HG02759 (cell line): ENCODE measurements at regions not wholly inside any gene's neighbourhood (a gene's known extent, or its start where the extent isn't known, plus 50 kb on each side); places are given as distances from the start of the nearest gene placed in this dataset.
"Not testable (repeated sequence)": the region's sequence is repeated elsewhere in the genome, so short reads cannot be mapped to it uniquely, and the experiment has no call there.

Experiments
- ATAC-seq: cut with Tn5 transposase; IDR thresholded peaks from one replicate; pipeline ENCODE4 v1.9.1; 2021; ENCODE audit warnings: mild to moderate bottlenecking, moderate library complexity; ENCODE audit not compliant: unreplicated experiment

DNA sequence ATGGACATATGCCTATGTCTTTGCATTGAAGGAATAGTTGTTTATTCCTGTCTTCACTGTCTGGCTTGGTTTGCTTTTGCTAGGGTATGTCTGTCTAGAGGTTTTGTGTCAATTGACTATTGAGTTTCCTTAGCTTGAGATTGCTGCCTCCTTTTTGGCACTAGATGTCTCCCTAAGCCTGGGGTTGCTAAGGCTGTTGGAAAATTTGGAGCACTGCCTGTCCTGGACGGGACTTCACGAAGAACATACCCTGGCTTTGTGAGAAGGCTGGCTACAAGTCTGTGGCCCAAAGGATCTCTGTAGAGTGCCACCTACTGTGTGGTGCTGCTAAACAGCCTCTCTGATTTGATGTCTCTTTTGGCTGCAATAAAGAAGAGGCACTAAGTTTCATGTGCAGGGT is 183.8 kb upstream of the NUDT10 start:
- no peak for ATAC-seq

DNA sequence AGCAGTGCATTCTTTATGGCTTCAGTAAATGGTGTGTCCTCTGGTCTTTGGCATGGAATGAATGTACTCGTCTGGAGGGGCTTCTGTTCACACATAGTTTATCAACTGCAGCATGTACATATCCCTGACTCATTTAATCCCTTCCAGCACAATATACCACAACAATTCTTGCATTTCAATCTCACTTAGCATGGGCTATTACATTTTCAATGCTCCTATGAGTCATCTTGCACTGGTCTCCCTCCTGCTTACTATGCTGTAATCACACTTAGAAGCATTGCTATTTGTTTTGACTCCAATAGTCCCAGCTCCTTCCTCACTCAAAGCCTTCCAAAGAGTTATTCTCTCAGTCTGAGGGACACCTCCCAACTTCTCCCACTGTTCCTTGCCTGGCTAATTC is 180.9 kb upstream of the NUDT10 start:
- ATAC-seq = no peak

DNA sequence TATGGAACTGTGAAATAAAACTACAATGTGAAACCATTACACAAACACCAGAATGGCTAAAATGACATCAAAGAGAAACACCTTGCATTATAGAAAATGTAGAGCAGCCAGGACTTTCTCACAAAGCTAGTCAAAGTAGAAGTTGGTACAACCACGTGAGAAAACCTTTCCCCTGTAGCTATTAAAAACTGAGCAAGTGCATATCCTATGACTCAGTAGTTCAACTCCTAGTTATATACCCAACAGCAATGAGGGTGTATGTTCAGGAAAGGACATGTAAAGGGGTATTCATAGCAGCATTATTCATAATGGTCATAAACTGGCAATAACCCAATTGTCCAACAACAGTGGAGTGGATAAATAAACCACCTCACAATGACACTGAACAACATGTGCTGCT is 177.5 kb upstream of the NUDT10 start:
- ATAC-seq = no peak

DNA sequence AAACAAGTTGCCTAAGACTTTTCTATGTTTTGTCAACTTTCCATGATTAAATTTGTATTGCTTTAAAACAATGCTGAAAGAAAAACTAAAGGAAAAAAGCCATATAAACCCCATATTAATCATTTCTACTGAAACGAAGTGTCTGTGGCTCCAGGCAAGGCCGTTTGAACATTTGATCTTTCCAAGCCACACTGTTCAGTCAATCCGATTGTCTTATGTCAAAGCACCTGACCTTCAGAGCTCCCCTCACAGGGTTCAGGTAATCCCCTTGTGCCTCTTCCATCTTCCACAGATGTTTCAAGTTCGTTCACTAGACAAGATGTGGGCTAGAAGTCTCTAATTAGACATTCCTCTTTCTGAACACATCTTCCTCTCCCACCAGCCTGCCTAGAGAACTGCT is 177.1 kb upstream of the NUDT10 start:
- ATAC-seq = no peak

DNA sequence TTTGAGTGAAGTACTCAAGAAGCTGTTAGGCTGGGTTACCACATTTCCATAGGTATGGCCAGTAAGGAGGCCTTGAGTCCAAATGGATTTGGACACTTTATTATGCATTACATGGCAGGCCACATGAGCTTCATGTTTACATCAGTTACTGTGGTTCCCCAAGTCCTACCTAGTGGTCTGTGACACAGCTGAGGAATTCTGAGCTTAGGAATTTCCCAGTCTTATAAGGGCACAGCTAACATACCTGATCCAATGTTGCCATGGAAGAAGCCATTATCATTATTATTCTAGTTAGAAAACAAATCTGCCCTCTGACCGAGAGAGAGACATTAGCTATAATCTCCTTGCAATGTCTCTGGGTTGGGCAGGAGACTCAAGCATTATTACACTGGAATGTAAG is 174.4 kb upstream of the NUDT10 start:
- no peak for ATAC-seq

DNA sequence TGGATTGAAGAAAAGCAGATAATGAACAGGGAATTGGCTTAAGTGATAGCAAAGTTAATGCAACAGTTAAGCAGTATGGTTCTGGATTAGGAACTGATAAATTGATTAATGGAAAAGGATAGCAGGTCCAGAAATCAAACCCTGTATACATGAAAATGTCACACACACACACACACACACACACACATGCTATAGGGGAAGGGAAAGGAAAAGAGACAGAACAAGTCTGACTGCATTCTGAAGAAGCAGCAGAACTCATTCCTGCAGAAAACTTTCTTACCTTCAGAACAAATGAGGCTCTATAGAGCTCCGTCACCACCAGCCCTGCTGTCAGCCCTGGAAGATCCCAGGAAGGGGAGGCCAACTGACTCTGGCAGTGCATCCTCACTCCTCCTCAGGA is 173.2 kb upstream of the NUDT10 start:
- ATAC-seq = not testable (repeated sequence)

DNA sequence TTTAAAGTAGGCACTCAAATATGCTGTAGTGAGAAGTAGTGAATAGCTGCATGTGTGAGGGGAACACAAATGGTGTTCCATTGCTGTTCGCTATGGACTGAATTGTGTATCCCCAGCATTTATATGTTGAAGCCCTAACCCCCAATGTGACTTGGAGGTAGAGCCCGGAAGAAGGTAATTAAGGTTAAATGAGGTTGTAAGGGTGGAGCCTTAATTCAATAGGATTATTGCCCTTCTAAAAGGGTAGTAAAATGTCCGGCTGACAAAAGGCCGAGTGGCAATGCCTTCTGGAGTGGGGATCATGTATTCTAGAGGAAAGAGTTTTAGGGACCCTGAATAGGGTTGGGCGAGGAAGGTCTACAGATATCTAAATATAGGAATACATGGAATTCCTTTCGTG is 168.9 kb upstream of the NUDT10 start:
- no peak for ATAC-seq

DNA sequence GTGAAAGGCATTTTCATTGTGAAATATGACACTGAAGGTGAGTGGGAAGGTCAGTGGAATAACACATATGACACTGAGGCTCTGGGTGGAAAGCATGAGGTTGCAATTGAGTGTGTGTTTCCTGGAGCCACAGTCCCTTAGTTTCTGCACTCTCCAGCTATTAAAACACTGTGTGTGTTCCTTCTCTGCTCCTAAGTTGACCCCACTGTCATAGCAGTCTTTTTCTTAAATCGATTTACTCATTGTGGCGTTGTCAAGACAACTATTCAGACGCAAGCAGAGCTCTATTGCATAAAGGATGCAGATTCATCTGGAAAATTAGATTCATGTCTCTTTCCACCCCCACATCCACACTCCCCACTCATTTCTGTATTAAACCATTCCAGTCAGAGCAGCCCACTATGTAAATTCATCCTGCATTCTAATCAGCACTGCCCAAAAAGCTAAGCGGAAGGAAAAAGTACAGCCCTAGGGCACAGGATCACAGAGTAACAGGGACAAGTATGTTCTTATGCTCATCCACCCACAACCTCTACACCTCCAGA is 154.2 kb upstream of the NUDT10 start:
- not testable (repeated sequence) for ATAC-seq

DNA sequence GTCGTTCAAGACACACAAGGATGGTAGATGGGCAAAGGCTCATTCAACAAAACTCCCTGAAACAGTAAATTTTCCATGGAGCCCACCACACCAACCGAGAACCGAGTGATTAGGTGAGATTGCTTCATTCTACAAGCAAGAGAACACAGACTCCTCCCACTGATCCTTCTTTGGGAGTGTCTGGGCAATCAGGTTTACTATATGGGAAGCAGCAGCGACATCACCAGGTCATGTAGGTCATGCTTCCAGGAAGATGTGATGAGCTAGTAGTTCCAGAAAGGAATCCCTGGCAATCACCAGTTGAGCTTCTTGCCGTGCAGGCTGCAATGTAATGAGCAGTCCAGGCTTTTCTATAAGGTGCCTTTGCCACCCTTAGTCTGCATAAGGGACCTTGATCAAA is 152.8 kb upstream of the NUDT10 start:
- not testable (repeated sequence) for ATAC-seq

DNA sequence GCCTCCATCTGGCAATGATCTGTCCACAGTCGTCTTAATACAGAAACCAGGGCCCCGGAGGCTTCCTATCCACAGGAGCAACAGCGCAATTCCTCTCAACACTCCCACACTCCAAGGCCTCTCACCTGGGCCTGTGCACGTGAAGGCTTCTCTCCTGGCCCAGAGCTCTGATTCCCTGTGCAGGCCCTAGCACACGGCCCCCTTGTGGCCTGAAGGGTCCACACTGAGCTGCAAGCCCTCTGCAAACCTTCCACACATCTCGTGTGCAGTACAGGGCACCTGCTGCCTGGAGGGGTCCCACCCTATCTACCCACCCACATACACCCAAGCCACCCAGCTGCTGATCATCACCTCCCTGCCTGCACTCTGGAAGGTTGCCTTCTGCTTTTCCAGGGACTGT is 150.1 kb upstream of the NUDT10 start:
- ATAC-seq = no peak

DNA sequence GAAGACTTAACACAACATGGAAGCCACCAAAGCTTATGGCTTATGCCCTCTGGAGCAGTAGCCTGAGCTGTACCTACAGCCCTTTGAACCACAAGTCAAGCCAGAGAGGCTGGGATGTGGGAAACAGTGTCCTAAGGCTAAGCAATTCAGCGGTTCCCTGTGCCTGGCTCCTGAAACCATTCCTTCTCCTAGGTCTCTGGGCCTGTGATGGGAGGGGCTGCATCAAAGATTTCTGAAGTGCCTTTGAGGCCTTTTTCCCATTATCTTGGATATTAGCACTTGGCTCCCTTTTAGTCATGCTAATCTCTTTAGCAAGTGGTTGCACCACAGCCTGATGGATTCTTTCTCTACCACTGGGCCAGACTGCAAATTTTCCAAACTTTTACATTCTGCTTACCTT is 140.5 kb upstream of the NUDT10 start:
- ATAC-seq = no peak

DNA sequence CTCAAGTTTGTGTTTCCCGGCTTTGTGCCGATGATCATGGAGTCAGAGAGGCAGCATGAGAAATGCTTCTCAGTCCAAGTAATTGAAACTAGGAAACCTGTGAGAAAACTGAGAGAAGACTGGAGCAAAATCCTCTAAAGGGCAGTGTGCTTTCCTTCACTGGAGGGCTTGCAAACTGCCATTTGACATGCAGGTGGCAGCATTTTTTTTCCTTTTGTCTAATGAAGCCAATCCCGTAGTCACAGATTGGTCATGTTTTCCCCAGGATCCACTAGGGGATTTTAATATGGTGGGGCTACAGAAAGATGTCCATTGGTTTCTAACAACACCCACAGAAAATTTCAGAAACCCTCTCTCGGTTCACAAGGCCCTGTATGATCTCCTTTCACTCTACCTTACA is 117.4 kb upstream of the NUDT10 start:
- ATAC-seq = no peak

DNA sequence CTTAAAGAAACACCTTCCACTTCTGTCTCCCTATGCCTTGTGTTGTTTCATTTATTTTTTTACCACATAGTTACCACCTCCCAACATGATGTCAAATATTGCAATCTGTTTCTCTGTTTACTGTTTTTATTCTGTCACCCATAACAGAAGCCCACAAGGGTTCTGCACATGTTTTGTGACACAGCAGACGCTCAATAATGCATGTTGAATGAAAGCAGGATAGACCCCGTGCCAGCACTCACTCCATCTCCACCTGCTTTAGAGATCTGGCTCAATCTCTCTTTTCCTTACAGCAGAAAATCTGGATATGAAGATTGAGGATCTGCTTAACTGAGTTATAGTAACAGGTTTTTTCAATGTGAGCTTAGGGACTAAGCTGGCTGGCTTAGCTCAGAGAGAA is 116.8 kb upstream of the NUDT10 start:
- no peak for ATAC-seq

DNA sequence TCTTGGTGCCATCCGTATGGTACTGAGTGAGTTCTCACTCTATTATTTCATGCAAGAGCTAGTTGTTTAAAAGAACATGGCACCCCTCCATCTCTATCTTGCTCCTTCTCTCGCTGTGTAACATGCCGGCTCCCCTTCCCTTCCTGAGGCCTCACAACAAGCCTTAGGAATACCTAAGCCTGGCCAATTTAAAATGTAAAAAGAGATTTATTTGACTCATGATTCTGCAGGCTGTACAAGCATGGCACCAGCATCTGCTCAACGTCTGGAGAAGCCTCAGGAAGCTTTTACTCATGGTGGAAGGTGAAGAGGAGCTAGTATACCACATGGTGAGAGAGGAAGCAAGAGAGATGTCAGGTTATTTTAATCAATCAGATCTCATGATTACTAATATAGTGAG is 90.4 kb upstream of the NUDT10 start:
- ATAC-seq = no peak

DNA sequence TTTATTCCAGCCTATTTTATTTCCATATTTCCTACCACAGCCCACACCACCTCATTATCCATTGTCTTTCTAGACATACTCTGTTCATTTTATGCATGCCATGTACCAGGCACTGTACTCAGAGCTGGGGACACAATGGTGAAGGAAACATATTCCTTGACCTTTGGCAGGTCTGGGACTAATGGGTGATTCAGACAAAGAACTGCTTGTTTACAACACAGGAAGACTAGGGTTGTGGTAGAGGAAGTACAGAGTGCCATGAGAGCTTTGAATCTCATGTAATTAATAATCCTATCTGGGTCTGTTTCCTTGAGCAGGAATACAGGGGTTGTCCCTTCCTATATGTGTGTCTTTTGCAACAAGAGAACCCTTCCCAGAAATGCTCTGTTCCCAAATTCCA is 75.1 kb upstream of the NUDT10 start:
- ATAC-seq = no peak

DNA sequence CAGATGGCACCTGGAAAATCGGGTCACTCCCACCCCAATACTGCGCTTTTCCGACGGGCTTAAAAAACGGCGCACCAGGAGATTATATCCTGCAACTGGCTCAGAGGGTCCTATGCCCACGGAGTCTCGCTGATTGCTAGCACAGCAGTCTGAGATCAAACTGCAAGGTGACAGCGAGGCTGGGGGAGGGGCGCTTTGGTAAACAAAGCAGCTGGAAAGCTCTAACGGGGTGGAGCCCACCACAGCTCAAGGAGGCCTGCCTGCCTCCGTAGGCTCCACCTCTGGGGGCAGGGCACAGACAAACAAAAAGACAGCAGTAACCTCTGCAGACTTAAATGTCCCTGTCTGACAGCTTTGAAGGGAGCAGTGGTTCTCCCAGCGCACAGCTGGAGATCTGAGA is 70.4 kb upstream of the NUDT10 start:
- not testable (repeated sequence) for ATAC-seq

DNA sequence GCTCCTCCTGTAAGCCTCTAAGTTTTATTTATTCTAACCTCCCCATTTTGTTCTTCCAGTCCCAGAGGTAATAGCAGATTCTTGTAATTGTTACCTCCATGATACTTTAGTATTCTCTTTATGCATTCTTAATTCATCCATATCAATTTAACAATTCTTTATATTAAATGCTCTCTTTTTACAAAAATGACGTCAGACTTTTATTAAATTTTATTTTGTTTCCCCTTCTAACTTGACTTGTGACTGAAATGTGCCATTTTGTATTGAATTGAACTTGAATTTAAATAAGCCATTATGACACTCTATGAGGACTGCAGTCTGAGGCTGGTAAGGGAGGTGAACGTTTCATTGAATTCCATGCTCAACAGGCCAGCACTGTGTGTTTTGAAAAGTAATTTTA is 60.0 kb upstream of the NUDT10 start:
- ATAC-seq = no peak

DNA sequence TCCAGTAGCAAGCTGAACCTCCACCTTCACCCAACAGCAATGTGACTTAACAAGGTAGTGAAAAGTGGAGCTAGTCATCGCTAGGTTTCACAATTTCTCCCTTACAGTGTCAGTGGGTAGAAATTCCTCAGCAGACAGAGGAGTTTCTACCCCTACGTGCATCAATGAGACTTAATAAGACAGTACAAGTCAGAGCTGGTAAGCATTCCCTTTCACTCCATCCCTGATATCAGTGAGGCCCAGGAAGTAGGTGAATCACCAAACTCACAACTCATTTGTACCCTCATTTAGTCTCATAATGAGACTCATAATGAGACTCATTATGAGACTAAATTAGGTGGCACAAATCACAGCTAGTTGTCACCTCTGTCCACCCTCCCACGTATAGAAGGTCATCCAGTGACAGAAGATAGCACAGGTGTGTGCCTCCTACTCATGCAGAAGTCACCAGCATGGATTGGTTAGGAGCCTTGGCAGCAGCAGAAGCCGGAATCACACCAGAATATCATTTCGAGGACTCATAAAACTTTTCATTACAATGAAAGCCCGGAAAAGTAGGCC is 50.8 kb upstream of the NUDT10 start:
- ATAC-seq = no peak
